Endothelial cell of umbilical vein (primary cell): ENCODE measurements at regions not wholly inside any gene's neighbourhood (a gene's known extent, or its start where the extent isn't known, plus 50 kb on each side); places are given as distances from the start of the nearest gene placed in this dataset.

Experiments used
- BruUV-seq: library from RNA; stranded (reverse); fragments of 400-500 nt; replicated peaks from 2 replicates; lab custom pipeline; 2021; lab: Mats Ljungman, UMichigan
- CTCF ChIA-PET: fragments of 300-600, 350-600 bp; sonication (Branson Sonifier 250); formaldehyde crosslinking; loops from one replicate; lab custom pipeline; 2021; ENCODE audit warnings: antibody characterized with exemption, inconsistent platforms; lab: Charles Lee
- POLR2A ChIA-PET: fragments of 300-600, 350-600 bp; sonication (Branson Sonifier 250); formaldehyde crosslinking; loops from one replicate; lab custom pipeline; 2021; ENCODE audit warnings: antibody characterized with exemption, inconsistent platforms; lab: Charles Lee
- DNase-seq: peaks from one replicate; pipeline ENCODE4 v3.0.0-alpha.2; 2011; ENCODE audit warnings: low read depth, low spot score
- FAIRE-seq: peaks from 2 replicates; lab custom pipeline; 2011; peaks lifted over from hg19 to GRCh38; lab: Jason Lieb, UNC
- H2AFZ ChIP-seq: 2 replicates; pipeline ENCODE4 v1.6.0; 2012; ENCODE audit warnings: low read depth, low read length, control low read depth, inconsistent platforms
- H3K27ac ChIP-seq: 2 replicates; pipeline ENCODE4 v1.5.1; 2011; ENCODE audit warnings: low read depth, mild to moderate bottlenecking, control low read depth, low read length, moderate library complexity; ENCODE audit not compliant: insufficient read depth
- H3K27me3 ChIP-seq, 2 experiments: 2 replicates each; pipeline versions ENCODE4 v1.6.0 to v1.6.1; 2011; ENCODE audit warnings: low read length in 2 of 2, mixed read lengths in 1 of 2; ENCODE audit not compliant: control insufficient read depth in 2 of 2, insufficient read depth in 2 of 2
- H3K36me3 ChIP-seq, 2 experiments: 2 replicates in 1 of 2; 3 replicates in 1 of 2; pipeline ENCODE4 v1.5.1; 2011; ENCODE audit warnings: low read length in 2 of 2, mild to moderate bottlenecking in 1 of 2, moderate library complexity in 1 of 2; ENCODE audit not compliant: control insufficient read depth in 2 of 2, insufficient read depth in 2 of 2; ENCODE audit errors: extremely low read depth in 1 of 2
- H3K4me1 ChIP-seq: 3 replicates; pipeline ENCODE4 v1.5.1; 2011; ENCODE audit warnings: mild to moderate bottlenecking, low read length; ENCODE audit not compliant: control insufficient read depth, insufficient read depth; ENCODE audit errors: extremely low read depth
- H3K4me2 ChIP-seq: 2 replicates; pipeline ENCODE4 v1.6.1; 2011; ENCODE audit warnings: low read length, control low read depth, mixed read lengths; ENCODE audit not compliant: insufficient read depth
- H3K4me3 ChIP-seq, 3 experiments: fragments of 200-600 bp in 1 of 3; sonication (generic), shearing (Covaris generic) in 1 of 3; replicated peaks in 1 of 3; 2 replicates each; pipeline ENCODE4 v1.5.1; 2011 to 2016; ENCODE audit warnings: control low read depth in 3 of 3, low read length in 3 of 3, mild to moderate bottlenecking in 2 of 3, inconsistent platforms in 1 of 3, low read depth in 1 of 3, moderate library complexity in 1 of 3; ENCODE audit not compliant: insufficient read depth in 1 of 3
- H3K79me2 ChIP-seq: 2 replicates; pipeline ENCODE4 v1.6.0; 2012; ENCODE audit warnings: low read length, inconsistent platforms; ENCODE audit not compliant: control insufficient read depth, insufficient read depth
- H3K9ac ChIP-seq: replicated peaks from 2 replicates; pipeline ENCODE3; 2011; ENCODE audit warnings: low read length, control low read depth; ENCODE audit not compliant: insufficient read depth; ENCODE audit errors: extremely low read depth
- H3K9me1 ChIP-seq: replicated peaks from 3 replicates; pipeline ENCODE4 v1.6.0; 2011; ENCODE audit warnings: mild to moderate bottlenecking, low read length; ENCODE audit not compliant: control insufficient read depth, insufficient read depth; ENCODE audit errors: extremely low read depth
- H3K9me3 ChIP-seq: replicated peaks from 2 replicates; pipeline ENCODE4 v1.5.1; 2012; ENCODE audit warnings: low read length, inconsistent platforms; ENCODE audit not compliant: control insufficient read depth, insufficient read depth
- H4K20me1 ChIP-seq: replicated peaks from 2 replicates; pipeline ENCODE3; 2011; ENCODE audit warnings: mild to moderate bottlenecking, low read length; ENCODE audit not compliant: control insufficient read depth, insufficient read depth; ENCODE audit errors: extremely low read depth
- FOS ChIP-seq: IDR thresholded peaks from 2 replicates; pipeline ENCODE4 v1.6.1; 2011; ENCODE audit warnings: mild to moderate bottlenecking, low read length, moderate library complexity, borderline replicate concordance; ENCODE audit not compliant: insufficient read depth
- GATA2 ChIP-seq: IDR thresholded peaks from 2 replicates; pipeline ENCODE4 v1.7.0; 2011; ENCODE audit warnings: low read depth, mild to moderate bottlenecking, moderate library complexity, mixed read lengths, low read length; ENCODE audit not compliant: insufficient read length, insufficient read depth
- JUN ChIP-seq: IDR thresholded peaks from 2 replicates; pipeline ENCODE4 v1.6.1; 2011; ENCODE audit warnings: borderline replicate concordance, low read depth; ENCODE audit not compliant: insufficient read length, insufficient read depth
- MYC ChIP-seq: IDR thresholded peaks from one replicate; pipeline ENCODE4 v1.6.1; 2011; ENCODE audit warnings: mild to moderate bottlenecking, low read depth, low read length
- POLR2A ChIP-seq: IDR thresholded peaks from 2 replicates; pipeline ENCODE4 v1.6.1; 2012; ENCODE audit warnings: low read depth, mild to moderate bottlenecking, control low read depth, low read length
- POLR2AphosphoS5 ChIP-seq: IDR thresholded peaks from 2 replicates; pipeline ENCODE4 v1.6.1; 2012; ENCODE audit warnings: low read depth, mild to moderate bottlenecking, control low read depth, low read length, moderate library complexity; ENCODE audit not compliant: insufficient read depth
- dilution Hi-C: fragments of 300-500 bp; cut with MboI; formaldehyde crosslinking; loops from one replicate; pipeline ENCODE4 v1.15.0; 2019; ENCODE audit warnings: low sequenced_read_pairs; ENCODE audit not compliant: extremely low pct_ligation_motif_present
- intact Hi-C: fragments of 100-400 bp; cut with micrococcal nuclease; formaldehyde crosslinking; loops from one replicate; pipeline ENCODE4 v1.10.0; 2022
- TF ChIP-seq, protein P1 (sequence below): IDR thresholded peaks from 2 replicates; pipeline ENCODE4 v1.6.1; 2011; ENCODE audit not compliant: insufficient read depth, insufficient read length
- TF ChIP-seq, protein P2 (sequence below), 2 donors: IDR thresholded peaks; 1 replicate in 1 of 2; 2 replicates in 1 of 2; pipeline ENCODE4 v1.5.1; 2011; ENCODE audit warnings: low read length in 2 of 2, mild to moderate bottlenecking in 2 of 2, moderate library complexity in 2 of 2, control low read depth in 1 of 2, inconsistent platforms in 1 of 2, low read depth in 1 of 2; ENCODE audit not compliant: insufficient read depth in 1 of 2; ENCODE audit errors: extremely low read depth in 1 of 2

DNA sequence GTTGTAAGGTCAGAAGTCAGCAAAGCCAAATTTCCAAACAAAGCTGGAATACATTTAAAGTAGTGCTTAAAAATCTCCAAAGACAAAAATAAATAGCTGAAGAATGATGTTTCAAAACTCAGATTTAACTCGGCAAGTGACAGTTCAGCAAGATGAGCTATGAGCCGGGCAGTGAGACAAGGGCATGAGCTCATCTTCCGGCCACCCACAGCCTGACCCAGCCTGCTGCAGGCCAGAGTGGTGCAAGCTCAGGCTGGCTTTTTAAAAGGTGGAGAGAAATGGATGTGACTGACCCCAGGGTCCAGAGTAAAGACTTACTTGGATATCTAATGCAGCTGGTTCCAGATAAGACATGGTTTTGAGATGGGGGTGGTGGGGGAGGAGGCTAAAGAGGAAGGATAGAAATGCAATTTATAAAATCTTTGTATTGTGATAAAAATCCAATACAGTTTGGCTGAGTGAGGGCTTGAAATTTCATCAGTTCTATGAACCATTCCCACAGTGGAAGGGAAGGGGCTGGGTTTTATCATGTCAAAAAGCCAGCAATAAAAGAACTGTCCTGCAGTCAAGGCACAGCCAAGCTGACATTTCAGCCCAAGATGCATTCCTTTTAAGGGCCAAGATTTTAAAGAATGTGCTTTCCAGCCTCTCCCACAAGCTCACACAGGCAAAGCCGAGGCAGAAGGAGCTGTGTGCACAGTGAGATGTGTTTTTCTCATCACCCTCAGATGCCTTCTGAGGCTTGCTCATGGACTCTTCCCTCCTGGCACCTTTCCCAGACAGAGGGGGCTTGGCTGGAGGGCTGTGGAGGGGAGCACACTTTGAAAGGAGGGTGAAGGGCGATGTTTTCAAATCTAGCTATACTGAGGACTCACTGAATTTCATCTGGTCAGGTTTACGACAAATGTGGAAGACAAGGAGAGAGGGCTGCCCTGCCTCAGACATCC, 97.9 kb upstream of the KLHL29 start:
- Histone ChIP-seq H4K20me1 (no peaks in the 10 kb centered on the region), H3K9me1 (no peaks in the 10 kb centered on the region), H3K36me3 (no peaks in the 10 kb centered on the region), H3K9ac (no peak overlapping the region), H3K4me2 (no peak overlapping the region), H2AFZ (no peak overlapping the region), H3K27ac (no peak overlapping the region), H3K27me3 (no peaks in the 10 kb centered on the region), H3K4me1 (no peaks in the 10 kb centered on the region), H3K4me3 (no peak overlapping the region), H3K79me2 (no peaks in the 10 kb centered on the region), H3K9me3 (no peaks in the 10 kb centered on the region)
- DNase-seq (no peak), FAIRE-seq (no peak)
- ChIA-PET POLR2A (no interaction called here), CTCF (no interaction called here)
- BruUV-seq, result no TSS peak
- intact Hi-C loops, result no loop called here
- TF ChIP-seq, protein P1, sequence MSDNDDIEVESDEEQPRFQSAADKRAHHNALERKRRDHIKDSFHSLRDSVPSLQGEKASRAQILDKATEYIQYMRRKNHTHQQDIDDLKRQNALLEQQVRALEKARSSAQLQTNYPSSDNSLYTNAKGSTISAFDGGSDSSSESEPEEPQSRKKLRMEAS, result no peak
- TF ChIP-seq GATA2 (no peak), MYC (no peak), POLR2A (no peak), JUN (no peak)
- dilution Hi-C loops, result no loop called here

DNA sequence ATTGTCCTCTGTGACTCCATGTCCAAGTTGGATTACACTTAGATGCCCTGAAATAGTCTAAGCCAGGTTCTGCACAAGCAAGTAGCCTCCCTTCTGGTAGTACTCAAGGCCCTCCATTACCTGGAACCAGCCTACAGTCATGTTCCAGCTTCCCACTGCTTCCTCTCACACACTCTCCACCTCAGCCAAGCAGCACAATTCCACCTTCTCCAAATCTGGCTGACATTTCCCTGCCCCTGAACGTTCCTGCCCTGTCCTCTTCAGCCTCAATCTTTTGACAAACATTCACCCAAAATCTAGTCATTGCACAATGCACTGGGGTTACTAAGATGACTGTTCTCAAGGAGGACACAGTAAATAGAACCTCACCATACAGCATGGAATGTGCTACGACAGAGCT, 95.3 kb upstream of the KLHL29 start:
- no peak overlapping the region for H3K27ac ChIP-seq
- H3K9ac ChIP-seq, result no peak overlapping the region
- H3K36me3 ChIP-seq, result no peaks in the 10 kb centered on the region
- H3K4me1 ChIP-seq, result no peaks in the 10 kb centered on the region
- no peak for DNase-seq
- CTCF ChIA-PET, result no interaction called here
- H3K79me2 ChIP-seq, result no peaks in the 10 kb centered on the region
- dilution Hi-C loops, result no loop called here
- no peak for FAIRE-seq
- no peak overlapping the region for H2AFZ ChIP-seq
- H3K4me2 ChIP-seq, result no peak overlapping the region
- no peaks in the 10 kb centered on the region for H3K27me3 ChIP-seq
- TF ChIP-seq, protein P2, sequence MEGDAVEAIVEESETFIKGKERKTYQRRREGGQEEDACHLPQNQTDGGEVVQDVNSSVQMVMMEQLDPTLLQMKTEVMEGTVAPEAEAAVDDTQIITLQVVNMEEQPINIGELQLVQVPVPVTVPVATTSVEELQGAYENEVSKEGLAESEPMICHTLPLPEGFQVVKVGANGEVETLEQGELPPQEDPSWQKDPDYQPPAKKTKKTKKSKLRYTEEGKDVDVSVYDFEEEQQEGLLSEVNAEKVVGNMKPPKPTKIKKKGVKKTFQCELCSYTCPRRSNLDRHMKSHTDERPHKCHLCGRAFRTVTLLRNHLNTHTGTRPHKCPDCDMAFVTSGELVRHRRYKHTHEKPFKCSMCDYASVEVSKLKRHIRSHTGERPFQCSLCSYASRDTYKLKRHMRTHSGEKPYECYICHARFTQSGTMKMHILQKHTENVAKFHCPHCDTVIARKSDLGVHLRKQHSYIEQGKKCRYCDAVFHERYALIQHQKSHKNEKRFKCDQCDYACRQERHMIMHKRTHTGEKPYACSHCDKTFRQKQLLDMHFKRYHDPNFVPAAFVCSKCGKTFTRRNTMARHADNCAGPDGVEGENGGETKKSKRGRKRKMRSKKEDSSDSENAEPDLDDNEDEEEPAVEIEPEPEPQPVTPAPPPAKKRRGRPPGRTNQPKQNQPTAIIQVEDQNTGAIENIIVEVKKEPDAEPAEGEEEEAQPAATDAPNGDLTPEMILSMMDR (IDR thresholded peaks at IDR 0.05; ENCODE audit: extremely low read depth in 1 of 2, insufficient read depth in 1 of 2, low read depth in 1 of 2, low read length in 2 of 2), result no peak
- TF ChIP-seq POLR2AphosphoS5, result no peak
- no peak for TF ChIP-seq MYC
- TF ChIP-seq, protein P1, result no peak
- TF ChIP-seq FOS, result no peak
- intact Hi-C loops, result no loop called here
- no peaks in the 10 kb centered on the region for H4K20me1 ChIP-seq
- no peaks in the 10 kb centered on the region for H3K9me1 ChIP-seq
- BruUV-seq, result no TSS peak
- H3K9me3 ChIP-seq, result no peaks in the 10 kb centered on the region
- POLR2A ChIA-PET, result no interaction called here
- H3K4me3 ChIP-seq, result no peak overlapping the region
